ENCODE measurements at regions not wholly inside any gene's neighbourhood (a gene's known extent, or its start where the extent isn't known, plus 50 kb on each side); places are given as distances from the start of the nearest gene placed in this dataset.

- no peak for DNase-seq
These were observed 146.9 kb downstream of the TFEC start for GRCh38 chr7:115883629-115884028.

GRCh38 chr7:115881476-115881875, 149.1 kb downstream of the TFEC start:
- no peak for DNase-seq

GRCh38 chr7:115879171-115879570, 151.4 kb downstream of the TFEC start:
- no peak for DNase-seq

- DNase-seq = no peak
These were observed 160.8 kb downstream of the TFEC start for GRCh38 chr7:115869801-115870200.

GRCh38 chr7:115869190-115869589, 161.4 kb downstream of the TFEC start:
- DNase-seq = peak; percentile 37

- DNase-seq = no peak
These were observed 162.2 kb downstream of the TFEC start for GRCh38 chr7:115868369-115868768.

GRCh38 chr7:115864082-115864481, 166.5 kb downstream of the TFEC start:
- DNase-seq = no peak

- peak; percentile 66 for DNase-seq
These were observed 179.3 kb downstream of the TFEC start for GRCh38 chr7:115851291-115851690.

GRCh38 chr7:115850774-115851173, 179.8 kb downstream of the TFEC start:
- DNase-seq = no peak

GRCh38 chr7:115844857-115845256, 185.7 kb downstream of the TFEC start:
- DNase-seq = peak; percentile 20

- no peak for DNase-seq
These were observed 189.9 kb downstream of the TFEC start for GRCh38 chr7:115840702-115841101.

- DNase-seq = peak; percentile 71
These were observed 191.7 kb downstream of the TFEC start for GRCh38 chr7:115838829-115839228.

GRCh38 chr7:115831371-115831770, 199.2 kb downstream of the TFEC start:
- DNase-seq = no peak

GRCh38 chr7:115827305-115828045, 203.1 kb downstream of the TFEC start:
- no peak for DNase-seq

GRCh38 chr7:115825456-115826115, 205.0 kb downstream of the TFEC start:
- DNase-seq = peak; percentile 67

GRCh38 chr7:115822801-115823200, 207.8 kb downstream of the TFEC start:
- DNase-seq = peak; percentile 5

GRCh38 chr7:115822380-115822779, 208.2 kb downstream of the TFEC start:
- peak; percentile 28 for DNase-seq

GRCh38 chr7:115816318-115816974, 214.1 kb downstream of the TFEC start:
- DNase-seq = no peak

GRCh38 chr7:115812794-115813193, 217.8 kb downstream of the TFEC start:
- DNase-seq = no peak

GRCh38 chr7:115805458-115805857, 225.1 kb downstream of the TFEC start:
- DNase-seq = no peak

GRCh38 chr7:115802415-115802814, 228.1 kb downstream of the TFEC start:
- DNase-seq = no peak

- DNase-seq = no peak
These were observed 231.1 kb downstream of the TFEC start for GRCh38 chr7:115799430-115799829.

- DNase-seq = no peak
These were observed 236.4 kb downstream of the TFEC start for GRCh38 chr7:115793958-115794702.
